ENCODE measurements at regions not wholly inside any gene's neighbourhood (a gene's known extent, or its start where the extent isn't known, plus 50 kb on each side); places are given as distances from the start of the nearest gene placed in this dataset.

DNA sequence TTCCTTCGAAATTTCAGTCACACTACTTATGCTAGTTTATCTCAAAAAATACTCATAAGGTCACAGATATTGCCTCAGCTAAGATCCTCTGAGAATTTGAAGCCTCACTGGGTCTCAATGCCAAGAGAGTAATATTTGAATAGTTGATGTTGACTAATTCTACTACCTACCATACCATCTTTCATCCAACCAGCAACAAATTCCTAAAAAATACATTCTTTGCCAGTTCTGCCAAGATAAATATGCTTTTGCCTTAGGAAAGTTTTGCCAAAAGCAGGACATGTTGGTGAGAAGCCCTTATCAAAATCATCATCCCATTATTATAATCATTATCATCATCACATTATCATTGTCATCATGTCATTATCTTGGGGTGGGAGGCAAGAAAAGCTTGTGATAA, 544.6 kb upstream of the ZEB2 start:
- Mint-ChIP-seq H3K4me1 (ENCODE audit: unreplicated experiment) (peaks cover 35% of the 10 kb centered on the region), H3K27ac (ENCODE audit: unreplicated experiment) (peak overlapping the region; percentile 3), H3K4me3 (ENCODE audit: unreplicated experiment) (no peak overlapping the region), H3K27me3 (ENCODE audit: unreplicated experiment) (no peaks in the 10 kb centered on the region), H3K9me3 (ENCODE audit: unreplicated experiment) (peaks cover 13% of the 10 kb centered on the region), H3K36me3 (ENCODE audit: unreplicated experiment) (peaks cover 9% of the 10 kb centered on the region)
- no peak for DNase-seq (ENCODE audit: extremely low spot score, unreplicated experiment)
- TF ChIP-seq, protein P1, sequence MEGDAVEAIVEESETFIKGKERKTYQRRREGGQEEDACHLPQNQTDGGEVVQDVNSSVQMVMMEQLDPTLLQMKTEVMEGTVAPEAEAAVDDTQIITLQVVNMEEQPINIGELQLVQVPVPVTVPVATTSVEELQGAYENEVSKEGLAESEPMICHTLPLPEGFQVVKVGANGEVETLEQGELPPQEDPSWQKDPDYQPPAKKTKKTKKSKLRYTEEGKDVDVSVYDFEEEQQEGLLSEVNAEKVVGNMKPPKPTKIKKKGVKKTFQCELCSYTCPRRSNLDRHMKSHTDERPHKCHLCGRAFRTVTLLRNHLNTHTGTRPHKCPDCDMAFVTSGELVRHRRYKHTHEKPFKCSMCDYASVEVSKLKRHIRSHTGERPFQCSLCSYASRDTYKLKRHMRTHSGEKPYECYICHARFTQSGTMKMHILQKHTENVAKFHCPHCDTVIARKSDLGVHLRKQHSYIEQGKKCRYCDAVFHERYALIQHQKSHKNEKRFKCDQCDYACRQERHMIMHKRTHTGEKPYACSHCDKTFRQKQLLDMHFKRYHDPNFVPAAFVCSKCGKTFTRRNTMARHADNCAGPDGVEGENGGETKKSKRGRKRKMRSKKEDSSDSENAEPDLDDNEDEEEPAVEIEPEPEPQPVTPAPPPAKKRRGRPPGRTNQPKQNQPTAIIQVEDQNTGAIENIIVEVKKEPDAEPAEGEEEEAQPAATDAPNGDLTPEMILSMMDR (IDR thresholded peaks at IDR 0.05), result no peak

DNA sequence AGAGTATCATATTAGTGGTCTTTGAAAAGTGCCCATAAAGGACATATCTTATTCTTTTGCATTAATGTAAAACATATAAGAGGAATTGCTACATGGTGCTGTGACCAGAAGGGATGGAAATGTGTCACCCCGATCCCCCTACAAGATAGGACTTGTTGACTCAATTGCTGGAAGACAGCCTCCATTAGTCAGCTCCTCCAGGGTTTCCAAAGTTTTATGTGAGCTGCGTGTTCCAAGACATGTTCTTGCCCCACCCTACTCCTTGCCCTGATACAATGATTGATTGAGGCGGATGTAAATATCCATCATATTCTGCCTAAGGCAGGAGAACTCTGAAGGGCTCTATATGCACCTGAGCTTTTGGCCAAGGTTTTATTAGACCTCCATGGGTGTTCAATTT, 541.0 kb upstream of the ZEB2 start:
- peaks cover 18% of the 10 kb centered on the region for H3K4me1 Mint-ChIP-seq (ENCODE audit: unreplicated experiment)
- no peak overlapping the region for H3K4me3 Mint-ChIP-seq (ENCODE audit: unreplicated experiment)
- peaks cover 8% of the 10 kb centered on the region for H3K9me3 Mint-ChIP-seq (ENCODE audit: unreplicated experiment)
- TF ChIP-seq, protein P1 (IDR thresholded peaks at IDR 0.05), result no peak
- H3K27ac Mint-ChIP-seq (ENCODE audit: unreplicated experiment), result no peak overlapping the region
- no peak for DNase-seq (ENCODE audit: extremely low spot score, unreplicated experiment)
- no peaks in the 10 kb centered on the region for H3K27me3 Mint-ChIP-seq (ENCODE audit: unreplicated experiment)
- H3K36me3 Mint-ChIP-seq (ENCODE audit: unreplicated experiment), result peaks cover 6% of the 10 kb centered on the region

DNA sequence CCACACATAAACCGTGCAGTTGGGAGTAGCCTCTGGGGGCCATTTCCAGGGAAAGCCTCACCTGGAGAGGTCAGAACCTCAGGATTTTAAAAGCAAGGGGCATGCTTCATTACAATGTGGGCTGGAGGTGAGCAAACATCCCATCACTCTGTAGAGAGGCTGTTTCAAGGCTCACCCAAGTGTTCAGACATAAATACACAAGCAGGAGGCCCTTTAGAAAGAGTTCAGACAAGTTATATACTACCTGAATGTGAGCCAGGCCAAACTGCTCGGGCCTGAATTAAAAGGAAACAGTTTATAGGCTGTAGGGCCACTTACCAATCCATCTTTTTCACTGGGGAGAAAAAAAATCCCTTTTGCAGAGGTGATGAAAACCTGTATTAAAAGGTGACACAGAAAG, 540.0 kb upstream of the ZEB2 start:
- Mint-ChIP-seq H3K4me3 (ENCODE audit: unreplicated experiment) (no peak overlapping the region), H3K4me1 (ENCODE audit: unreplicated experiment) (peaks cover 10% of the 10 kb centered on the region), H3K27me3 (ENCODE audit: unreplicated experiment) (no peaks in the 10 kb centered on the region), H3K27ac (ENCODE audit: unreplicated experiment) (no peak overlapping the region), H3K36me3 (ENCODE audit: unreplicated experiment) (peaks cover 9% of the 10 kb centered on the region), H3K9me3 (ENCODE audit: unreplicated experiment) (peaks cover 8% of the 10 kb centered on the region)
- no peak for DNase-seq (ENCODE audit: extremely low spot score, unreplicated experiment)
- TF ChIP-seq, protein P1 (IDR thresholded peaks at IDR 0.05), result no peak

DNA sequence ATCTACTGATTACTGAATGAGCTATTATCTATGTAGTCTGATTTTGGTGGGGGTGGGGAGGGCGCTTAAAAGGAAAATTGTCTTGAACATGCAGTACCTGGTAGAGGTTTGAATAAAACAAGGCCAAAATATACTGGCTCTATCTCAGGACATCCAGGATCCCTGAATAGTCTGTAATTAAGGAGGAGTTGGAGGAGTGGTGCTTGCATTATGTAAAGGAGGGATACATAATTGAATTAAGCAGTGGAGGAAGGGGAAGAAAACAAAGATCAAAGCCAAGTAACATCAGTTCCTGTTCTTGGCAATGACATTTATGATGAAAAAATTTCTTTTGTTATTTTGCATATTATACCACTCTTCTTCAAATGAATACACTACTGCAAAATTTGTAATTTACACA, 539.4 kb upstream of the ZEB2 start:
- TF ChIP-seq, protein P1 (IDR thresholded peaks at IDR 0.05), result no peak
- Mint-ChIP-seq H3K4me3 (ENCODE audit: unreplicated experiment) (no peak overlapping the region), H3K27ac (ENCODE audit: unreplicated experiment) (no peak overlapping the region), H3K27me3 (ENCODE audit: unreplicated experiment) (no peaks in the 10 kb centered on the region), H3K9me3 (ENCODE audit: unreplicated experiment) (peaks cover 8% of the 10 kb centered on the region), H3K4me1 (ENCODE audit: unreplicated experiment) (peaks cover 5% of the 10 kb centered on the region), H3K36me3 (ENCODE audit: unreplicated experiment) (peaks cover 9% of the 10 kb centered on the region)
- no peak for DNase-seq (ENCODE audit: extremely low spot score, unreplicated experiment)

DNA sequence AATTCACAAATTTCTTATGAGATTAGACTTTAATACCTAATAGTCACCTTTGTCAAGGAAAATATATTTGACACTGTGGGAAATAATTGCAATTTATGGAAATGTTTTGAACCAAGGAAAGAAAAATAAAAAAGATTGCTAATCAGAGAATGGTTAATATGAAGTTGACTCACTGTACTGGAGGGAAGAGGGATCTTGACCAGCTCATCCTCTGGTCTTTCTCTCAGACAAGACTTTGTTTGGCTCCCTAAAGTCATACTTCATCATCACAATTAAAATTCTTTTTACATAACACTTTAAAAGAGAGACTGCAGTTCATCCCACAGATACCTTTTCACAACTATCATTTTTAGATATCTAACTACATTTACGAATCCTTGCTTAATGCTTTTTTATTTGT, 538.5 kb upstream of the ZEB2 start:
- H3K9me3 Mint-ChIP-seq (ENCODE audit: unreplicated experiment), result peaks cover 8% of the 10 kb centered on the region
- no peak for DNase-seq (ENCODE audit: extremely low spot score, unreplicated experiment)
- peaks cover 8% of the 10 kb centered on the region for H3K36me3 Mint-ChIP-seq (ENCODE audit: unreplicated experiment)
- no peak overlapping the region for H3K4me3 Mint-ChIP-seq (ENCODE audit: unreplicated experiment)
- peaks cover 1% of the 10 kb centered on the region for H3K4me1 Mint-ChIP-seq (ENCODE audit: unreplicated experiment)
- H3K27ac Mint-ChIP-seq (ENCODE audit: unreplicated experiment), result no peak overlapping the region
- TF ChIP-seq, protein P1 (IDR thresholded peaks at IDR 0.05), result no peak
- no peaks in the 10 kb centered on the region for H3K27me3 Mint-ChIP-seq (ENCODE audit: unreplicated experiment)

All from osteocyte (in vitro differentiated cells).